GM10266 (cell line): ENCODE measurements at regions not wholly inside any gene's neighbourhood (a gene's known extent, or its start where the extent isn't known, plus 50 kb on each side); places are given as distances from the start of the nearest gene placed in this dataset.

Experiments
- DNase-seq: peaks from one replicate; pipeline ENCODE4 v3.0.0; 2012; ENCODE audit errors: extremely low spot score
- CTCF ChIP-seq: IDR thresholded peaks from 2 replicates; pipeline ENCODE4 v1.5.1; 2012; ENCODE audit warnings: mild to moderate bottlenecking, low read depth; ENCODE audit not compliant: control insufficient read depth, insufficient read depth; ENCODE audit errors: missing control alignments

GRCh38 chr6:48695872-48696271 is 584.9 kb upstream of the PTCHD4 start:
- DNase-seq, result no peak
- no peak for TF ChIP-seq CTCF

- no peak for DNase-seq
- no peak for TF ChIP-seq CTCF
Observed at GRCh38 chr6:48691420-48691819, 580.4 kb upstream of the PTCHD4 start.

GRCh38 chr6:48689498-48689897 is 578.5 kb upstream of the PTCHD4 start:
- TF ChIP-seq CTCF, result no peak
- DNase-seq, result no peak

GRCh38 chr6:48678390-48678789 is 567.4 kb upstream of the PTCHD4 start:
- no peak for DNase-seq
- no peak for TF ChIP-seq CTCF

- no peak for DNase-seq
- TF ChIP-seq CTCF, result no peak
Observed at GRCh38 chr6:48671505-48671904, 560.5 kb upstream of the PTCHD4 start.

GRCh38 chr6:48670546-48670945 is 559.5 kb upstream of the PTCHD4 start:
- DNase-seq, result no peak
- no peak for TF ChIP-seq CTCF

GRCh38 chr6:48667797-48668196 is 556.8 kb upstream of the PTCHD4 start:
- no peak for TF ChIP-seq CTCF
- no peak for DNase-seq

GRCh38 chr6:48664826-48665225 is 553.8 kb upstream of the PTCHD4 start:
- DNase-seq, result no peak

More at GRCh38 chr6:48664826-48665225, 553.8 kb upstream of the PTCHD4 start:
- TF ChIP-seq CTCF, result no peak
